ENCODE measurements at regions not wholly inside any gene's neighbourhood (a gene's known extent, or its start where the extent isn't known, plus 50 kb on each side); places are given as distances from the start of the nearest gene placed in this dataset.

DNA sequence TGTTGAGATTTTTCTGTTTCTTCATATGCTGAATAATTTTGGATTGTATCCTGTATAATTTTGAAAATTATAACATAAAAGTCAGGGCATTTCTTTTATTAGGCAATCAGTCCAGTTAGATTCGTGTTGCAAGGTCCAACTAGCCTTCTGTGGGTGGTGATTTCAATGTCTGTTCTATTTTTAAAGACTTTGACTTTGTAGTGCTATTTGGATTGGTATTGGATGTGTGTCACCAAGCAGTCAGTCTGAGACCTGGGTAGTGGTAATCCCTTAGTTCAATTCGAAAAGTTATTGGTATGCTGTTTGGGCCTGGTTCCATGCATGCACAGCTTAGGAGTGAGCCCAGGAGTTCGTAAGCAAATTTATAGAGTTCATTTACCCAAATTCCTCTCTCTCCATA lies 82.2 kb downstream of the EPDR1 start:
- TF ChIP-seq, protein P1, sequence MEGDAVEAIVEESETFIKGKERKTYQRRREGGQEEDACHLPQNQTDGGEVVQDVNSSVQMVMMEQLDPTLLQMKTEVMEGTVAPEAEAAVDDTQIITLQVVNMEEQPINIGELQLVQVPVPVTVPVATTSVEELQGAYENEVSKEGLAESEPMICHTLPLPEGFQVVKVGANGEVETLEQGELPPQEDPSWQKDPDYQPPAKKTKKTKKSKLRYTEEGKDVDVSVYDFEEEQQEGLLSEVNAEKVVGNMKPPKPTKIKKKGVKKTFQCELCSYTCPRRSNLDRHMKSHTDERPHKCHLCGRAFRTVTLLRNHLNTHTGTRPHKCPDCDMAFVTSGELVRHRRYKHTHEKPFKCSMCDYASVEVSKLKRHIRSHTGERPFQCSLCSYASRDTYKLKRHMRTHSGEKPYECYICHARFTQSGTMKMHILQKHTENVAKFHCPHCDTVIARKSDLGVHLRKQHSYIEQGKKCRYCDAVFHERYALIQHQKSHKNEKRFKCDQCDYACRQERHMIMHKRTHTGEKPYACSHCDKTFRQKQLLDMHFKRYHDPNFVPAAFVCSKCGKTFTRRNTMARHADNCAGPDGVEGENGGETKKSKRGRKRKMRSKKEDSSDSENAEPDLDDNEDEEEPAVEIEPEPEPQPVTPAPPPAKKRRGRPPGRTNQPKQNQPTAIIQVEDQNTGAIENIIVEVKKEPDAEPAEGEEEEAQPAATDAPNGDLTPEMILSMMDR (IDR thresholded peaks at IDR 0.05) = no peak
- TF ChIP-seq POLR2A (IDR thresholded peaks at IDR 0.05) = no peak

All from right lobe of liver (tissue), 4 donors.